Epithelial cell of esophagus (primary cell): ENCODE measurements at regions not wholly inside any gene's neighbourhood (a gene's known extent, or its start where the extent isn't known, plus 50 kb on each side); places are given as distances from the start of the nearest gene placed in this dataset.

Source experiments
- DNase-seq: peaks from one replicate; pipeline ENCODE4 v3.0.0; 2010; ENCODE audit warnings: low read depth
- H3K4me3 ChIP-seq: 2 replicates; pipeline ENCODE4 v1.5.1; 2011; ENCODE audit warnings: mild to moderate bottlenecking, low read length, control low read depth
- CTCF ChIP-seq: IDR thresholded peaks from 2 replicates; pipeline ENCODE4 v1.5.1; 2011; ENCODE audit warnings: low read depth, mild to moderate bottlenecking, low read length, control low read depth, inconsistent platforms; ENCODE audit not compliant: insufficient read depth; ENCODE audit errors: missing control alignments

GRCh38 chr15:96997538-96997937 is 667.0 kb downstream of the NR2F2 start:
- DNase-seq = no peak
- H3K4me3 ChIP-seq = no peak overlapping the region
- no peak for TF ChIP-seq CTCF

DNA sequence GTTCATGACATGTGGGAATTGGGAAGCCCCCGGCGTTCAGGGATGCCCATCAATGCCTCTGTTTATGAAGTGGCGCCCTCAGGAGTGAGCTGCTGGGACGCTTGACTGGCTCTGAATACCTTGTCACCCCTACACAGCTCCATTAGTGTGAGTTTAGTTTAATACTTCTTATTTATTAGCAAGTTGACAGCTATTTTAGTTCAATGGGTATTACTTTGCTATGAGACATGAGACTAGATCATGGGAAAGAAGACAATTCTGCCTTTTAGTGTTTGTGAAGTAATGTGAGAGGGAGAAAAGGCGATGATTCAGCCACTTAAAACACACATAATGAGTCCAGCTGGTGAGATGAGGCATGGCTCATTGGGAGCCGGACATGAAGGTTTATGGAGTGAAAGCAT is 678.5 kb downstream of the NR2F2 start:
- DNase-seq = peak; percentile 47
- H3K4me3 ChIP-seq = no peak overlapping the region
- TF ChIP-seq CTCF = no peak

DNA sequence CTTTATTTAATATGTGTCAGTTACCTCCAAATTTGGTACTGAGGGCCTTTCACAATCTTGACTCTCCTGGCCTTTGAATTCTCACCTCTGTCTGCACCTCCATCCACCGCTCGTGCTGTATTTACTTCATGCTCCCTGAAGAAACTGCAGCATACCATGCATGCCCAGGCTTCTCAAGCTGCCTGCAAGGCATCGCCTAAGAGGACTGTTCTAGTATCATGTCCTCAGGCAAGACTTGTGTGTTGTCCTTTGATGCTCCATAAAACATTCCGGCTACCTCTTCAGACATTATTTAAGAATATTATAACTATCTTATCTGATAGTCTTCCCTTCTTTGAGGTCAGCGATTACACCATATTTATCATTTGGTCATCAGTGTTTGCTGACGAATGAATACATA is 682.5 kb downstream of the NR2F2 start:
- no peak for TF ChIP-seq CTCF
- no peak overlapping the region for H3K4me3 ChIP-seq
- no peak for DNase-seq

- no peak for TF ChIP-seq CTCF
- H3K4me3 ChIP-seq = no peak overlapping the region
- DNase-seq = no peak
Observed at GRCh38 chr15:97013491-97013890, 683.0 kb downstream of the NR2F2 start.

DNA sequence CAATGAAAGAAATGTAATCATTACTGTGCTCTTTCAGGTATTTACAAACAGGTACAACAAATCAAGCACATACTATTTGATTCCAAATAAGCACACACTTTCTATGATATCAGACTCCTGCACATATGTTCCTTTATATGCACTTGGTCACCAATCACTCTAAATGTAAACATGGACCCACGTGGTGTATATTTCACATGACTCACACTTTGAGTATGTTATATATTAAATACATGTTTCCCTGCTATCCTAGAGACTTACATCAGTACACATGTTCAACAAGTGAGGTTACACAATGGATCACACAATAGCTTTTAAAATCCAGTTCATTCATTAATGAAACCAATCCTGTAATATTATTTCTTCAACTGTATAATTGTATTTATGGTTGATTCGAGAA is 683.5 kb downstream of the NR2F2 start:
- DNase-seq = peak; percentile 29
- no peak overlapping the region for H3K4me3 ChIP-seq
- TF ChIP-seq CTCF = no peak

- H3K4me3 ChIP-seq = no peak overlapping the region
- DNase-seq = no peak
- no peak for TF ChIP-seq CTCF
Observed at GRCh38 chr15:97023488-97023844, 693.0 kb downstream of the NR2F2 start.

DNA sequence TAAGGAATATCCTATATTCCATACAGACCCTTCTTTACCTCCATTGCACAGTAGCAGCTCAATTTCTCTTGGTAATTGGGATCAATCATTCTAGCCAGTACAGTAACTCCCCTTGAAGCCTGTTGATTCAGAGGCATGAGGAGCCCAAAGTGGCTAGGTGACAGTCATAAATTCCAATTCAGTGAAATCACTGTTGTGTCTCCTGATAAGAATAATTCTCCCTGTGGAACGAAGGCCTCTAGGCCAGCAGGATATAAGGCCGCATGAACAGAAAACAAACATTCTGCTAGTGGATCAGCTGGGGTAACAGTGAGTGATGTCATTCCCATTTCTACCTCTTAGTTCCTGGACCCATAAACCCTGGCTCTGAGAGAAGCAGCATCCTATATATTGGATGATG is 696.3 kb downstream of the NR2F2 start:
- no peak overlapping the region for H3K4me3 ChIP-seq
- DNase-seq = no peak
- TF ChIP-seq CTCF = no peak
